ENCODE measurements at regions not wholly inside any gene's neighbourhood (a gene's known extent, or its start where the extent isn't known, plus 50 kb on each side); places are given as distances from the start of the nearest gene placed in this dataset.
A peak's percentile ranks its signal among the peaks of the same experiment; 100 is the strongest.

DNA sequence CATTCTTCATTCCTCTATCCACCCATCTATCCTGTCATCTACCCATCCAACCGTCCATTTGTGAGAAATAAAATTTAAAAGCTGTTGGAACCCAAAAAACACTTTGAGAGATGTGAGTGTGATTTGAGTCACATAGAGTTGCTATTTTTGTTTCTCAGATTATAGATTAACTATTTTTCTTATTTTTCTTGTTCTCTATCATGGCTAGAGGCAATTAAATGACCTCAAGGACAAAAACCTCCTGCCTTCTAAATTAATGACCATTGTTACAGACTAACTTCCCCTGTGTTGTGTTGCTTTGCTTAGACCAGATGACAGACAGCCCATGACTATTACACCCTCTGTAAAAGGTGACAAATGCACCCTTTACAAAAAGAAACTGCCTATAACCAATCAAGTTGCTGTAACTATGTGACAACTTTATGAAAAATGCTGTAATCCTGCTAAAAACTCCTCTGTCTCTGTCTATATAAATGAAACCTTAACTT is 207.9 kb upstream of the CXCR4 start (continued):
- TF ChIP-seq SRF (CRISPR knock-in tag; IDR thresholded peaks at IDR 0.05) (no peak), ETV6 (IDR thresholded peaks at IDR 0.05; ENCODE audit: borderline replicate concordance in 1 of 2, low read depth in 2 of 2, low read length in 1 of 2) (no peak), ETV6 (CRISPR knock-in tag; IDR thresholded peaks at IDR 0.05; ENCODE audit: borderline replicate concordance) (no peak), GABPA (tag; conservative IDR thresholded peaks at IDR 0.05; ENCODE audit: low read depth) (no peak), MAX (CRISPR knock-in tag; IDR thresholded peaks at IDR 0.05) (no peak), PHTF2 (CRISPR knock-in tag; IDR thresholded peaks at IDR 0.05) (no peak), NFXL1 (CRISPR knock-in tag; IDR thresholded peaks at IDR 0.05) (no peak)
- TF ChIP-seq, protein P1, sequence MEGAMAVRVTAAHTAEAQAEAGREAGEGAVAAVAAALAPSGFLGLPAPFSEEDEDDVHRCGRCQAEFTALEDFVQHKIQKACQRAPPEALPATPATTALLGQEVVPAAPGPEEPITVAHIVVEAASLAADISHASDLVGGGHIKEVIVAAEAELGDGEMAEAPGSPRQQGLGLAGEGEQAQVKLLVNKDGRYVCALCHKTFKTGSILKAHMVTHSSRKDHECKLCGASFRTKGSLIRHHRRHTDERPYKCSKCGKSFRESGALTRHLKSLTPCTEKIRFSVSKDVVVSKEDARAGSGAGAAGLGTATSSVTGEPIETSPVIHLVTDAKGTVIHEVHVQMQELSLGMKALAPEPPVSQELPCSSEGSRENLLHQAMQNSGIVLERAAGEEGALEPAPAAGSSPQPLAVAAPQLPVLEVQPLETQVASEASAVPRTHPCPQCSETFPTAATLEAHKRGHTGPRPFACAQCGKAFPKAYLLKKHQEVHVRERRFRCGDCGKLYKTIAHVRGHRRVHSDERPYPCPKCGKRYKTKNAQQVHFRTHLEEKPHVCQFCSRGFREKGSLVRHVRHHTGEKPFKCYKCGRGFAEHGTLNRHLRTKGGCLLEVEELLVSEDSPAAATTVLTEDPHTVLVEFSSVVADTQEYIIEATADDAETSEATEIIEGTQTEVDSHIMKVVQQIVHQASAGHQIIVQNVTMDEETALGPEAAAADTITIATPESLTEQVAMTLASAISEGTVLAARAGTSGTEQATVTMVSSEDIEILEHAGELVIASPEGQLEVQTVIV (CRISPR knock-in tag; IDR thresholded peaks at IDR 0.05; ENCODE audit: borderline replicate concordance), result no peak

- H3K9ac ChIP-seq (ENCODE audit: insufficient read depth in 1 of 2, low read depth in 2 of 2, low read length in 2 of 2), result no peak overlapping the region
- H3K9me1 ChIP-seq (ENCODE audit: control insufficient read depth, insufficient read depth, low read length), result no peaks in the 10 kb centered on the region
- no peak for DNase-seq (ENCODE audit: extremely low read depth in 1 of 4, low spot score in 3 of 4)
- no peak for FAIRE-seq
- in situ Hi-C loops (cut with MboI), result no loop called here
- 0% methylated on average over 3 of the region's 3 CpGs for WGBS (ENCODE audit: insufficient coverage, low coverage, missing lambda C conversion rate)
- intact Hi-C loops (cut with micrococcal nuclease), result no loop called here
- H3K9me3 ChIP-seq (replicated peaks; ENCODE audit: control insufficient read depth, insufficient read depth, low read depth, low read length), result no peaks in the 10 kb centered on the region
- no peak for TF ChIP-seq XRCC5 (IDR thresholded peaks at IDR 0.05; ENCODE audit: low read depth, low read length)
- TF ChIP-seq CHD4 (IDR thresholded peaks at IDR 0.05; ENCODE audit: insufficient read depth, insufficient replicate concordance, low read depth, low read length, poor library complexity, severe bottlenecking), result no peak
- TF ChIP-seq SPI1 (IDR thresholded peaks at IDR 0.05; ENCODE audit: borderline replicate concordance, low read depth, low read length), result 0 out of 2 replicates have a peak, but pooled peaks have one; percentile 7
- TF ChIP-seq NR2C2 (CRISPR knock-in tag; IDR thresholded peaks at IDR 0.05), result no peak
- peak; percentile 60; the same call in 1 of the 2 replicates for TF ChIP-seq NR2C2 (tag; IDR thresholded peaks at IDR 0.05)
- no peak for TF ChIP-seq NR2C1 (IDR thresholded peaks at IDR 0.05)
- TF ChIP-seq NR2C1 (tag; IDR thresholded peaks at IDR 0.05), result peak; percentile 50; the same call in 1 of the 2 replicates
- no peak overlapping the region for H3K27ac ChIP-seq (ENCODE audit: extremely low read depth, low read depth, low read length)
- H3K79me2 ChIP-seq (ENCODE audit: control insufficient read depth, insufficient read depth, low read length), result no peaks in the 10 kb centered on the region
- H2AFZ ChIP-seq (ENCODE audit: low read depth, low read length), result no peak overlapping the region
- H3K36me3 ChIP-seq (ENCODE audit: control insufficient read depth, insufficient read depth, low read length), result no peaks in the 10 kb centered on the region
- BruUV-seq (replicated peaks), result no TSS peak
- ChIA-PET CTCF (ENCODE audit: low intra/inter-chr PET ratio) (no interaction called here), POLR2A (no interaction called here)
- H4K20me1 ChIP-seq (replicated peaks; ENCODE audit: control insufficient read depth, insufficient read depth, low read length), result no peaks in the 10 kb centered on the region
- H3K4me3 ChIP-seq, result no peak overlapping the region
- H3K27me3 ChIP-seq (ENCODE audit: control insufficient read depth in 2 of 2, insufficient read depth in 2 of 2, low read length in 2 of 2), result peaks cover 3 to 14% of the 10 kb centered on the region in 2 experiments; a peak in 3 of 5 replicates
- no peak overlapping the region for H3K4me2 ChIP-seq (ENCODE audit: insufficient read depth, low read length)
- H3K4me1 ChIP-seq (replicated peaks in 1 of 2; ENCODE audit: control insufficient read depth in 2 of 2, insufficient read depth in 2 of 2, low read length in 2 of 2), result no peaks in the 10 kb centered on the region; a peak in 1 of 5 replicates
- no peak for ATAC-seq
Measured at GRCh38 chr2:136324966-136325365, 207.0 kb upstream of the CXCR4 start.
